ENCODE measurements at regions not wholly inside any gene's neighbourhood (a gene's known extent, or its start where the extent isn't known, plus 50 kb on each side); places are given as distances from the start of the nearest gene placed in this dataset.
A peak's percentile ranks its signal among the peaks of the same experiment; 100 is the strongest.

GRCh38 chr13:110097013-110097412, 209.9 kb downstream of the COL4A1 start:
- Mint-ChIP-seq H3K27me3 (peaks cover 0 to 4% of the 10 kb centered on the region in 2 donors), H3K4me3 (no peak overlapping the region), H3K36me3 (peaks cover 6% of the 10 kb centered on the region), H3K9me3 (peaks cover 4% of the 10 kb centered on the region), H3K27ac (no peak overlapping the region), H3K4me1 (ENCODE audit: low read depth in 2 of 2) (no peaks in the 10 kb centered on the region)
- ATAC-seq = no peak
- no peak for DNase-seq (ENCODE audit: low spot score)

- no peaks in the 10 kb centered on the region for H3K27me3 Mint-ChIP-seq
- no peak for DNase-seq (ENCODE audit: low spot score)
- H3K36me3 Mint-ChIP-seq = no peaks in the 10 kb centered on the region
- H3K4me1 Mint-ChIP-seq (ENCODE audit: low read depth in 2 of 2) = no peaks in the 10 kb centered on the region
- H3K4me3 Mint-ChIP-seq = no peak overlapping the region
- ATAC-seq = no peak
- no peak overlapping the region for H3K27ac Mint-ChIP-seq
- no peaks in the 10 kb centered on the region for H3K9me3 Mint-ChIP-seq
Measured at GRCh38 chr13:110092831-110093247, 214.1 kb downstream of the COL4A1 start.

GRCh38 chr13:110089815-110090214, 217.1 kb downstream of the COL4A1 start:
- DNase-seq (ENCODE audit: low spot score) (no peak), ATAC-seq (no peak)
- Mint-ChIP-seq H3K4me3 (no peak overlapping the region), H3K36me3 (no peaks in the 10 kb centered on the region), H3K4me1 (ENCODE audit: low read depth in 2 of 2) (no peaks in the 10 kb centered on the region), H3K27me3 (no peaks in the 10 kb centered on the region), H3K27ac (no peak overlapping the region), H3K9me3 (peaks cover 4% of the 10 kb centered on the region)

- DNase-seq (ENCODE audit: low spot score) (no peak), ATAC-seq (no peak)
- Mint-ChIP-seq H3K36me3 (no peaks in the 10 kb centered on the region), H3K27me3 (no peaks in the 10 kb centered on the region), H3K9me3 (peaks cover 8% of the 10 kb centered on the region), H3K27ac (no peak overlapping the region), H3K4me1 (ENCODE audit: low read depth in 2 of 2) (no peaks in the 10 kb centered on the region), H3K4me3 (no peak overlapping the region)
Measured at GRCh38 chr13:110089100-110089499, 217.9 kb downstream of the COL4A1 start.

GRCh38 chr13:110073982-110074381, 233.0 kb downstream of the COL4A1 start:
- H3K9me3 Mint-ChIP-seq = peaks cover 3% of the 10 kb centered on the region
- no peak overlapping the region for H3K27ac Mint-ChIP-seq
- no peaks in the 10 kb centered on the region for H3K36me3 Mint-ChIP-seq
- DNase-seq (ENCODE audit: low spot score) = no peak
- peaks cover 10 to 12% of the 10 kb centered on the region in 2 donors for H3K27me3 Mint-ChIP-seq
- ATAC-seq = no peak
- H3K4me1 Mint-ChIP-seq (ENCODE audit: low read depth in 2 of 2) = no peaks in the 10 kb centered on the region
- no peak overlapping the region for H3K4me3 Mint-ChIP-seq

GRCh38 chr13:110070511-110071120, 236.3 kb downstream of the COL4A1 start:
- no peak for ATAC-seq
- H3K9me3 Mint-ChIP-seq = no peaks in the 10 kb centered on the region
- H3K27me3 Mint-ChIP-seq = peaks cover 0 to 4% of the 10 kb centered on the region in 2 donors
- no peak for DNase-seq (ENCODE audit: low spot score)
- H3K4me3 Mint-ChIP-seq = no peak overlapping the region
- H3K4me1 Mint-ChIP-seq (ENCODE audit: low read depth in 2 of 2) = no peaks in the 10 kb centered on the region
- no peak overlapping the region for H3K27ac Mint-ChIP-seq
- H3K36me3 Mint-ChIP-seq = no peaks in the 10 kb centered on the region

GRCh38 chr13:110070046-110070445, 236.9 kb downstream of the COL4A1 start:
- Mint-ChIP-seq H3K27me3 (peaks cover 0 to 4% of the 10 kb centered on the region in 2 donors), H3K4me1 (ENCODE audit: low read depth in 2 of 2) (no peaks in the 10 kb centered on the region), H3K27ac (no peak overlapping the region), H3K4me3 (no peak overlapping the region), H3K9me3 (no peaks in the 10 kb centered on the region), H3K36me3 (no peaks in the 10 kb centered on the region)
- ATAC-seq (no peak), DNase-seq (ENCODE audit: low spot score) (no peak)

- Mint-ChIP-seq H3K9me3 (no peaks in the 10 kb centered on the region), H3K27ac (no peak overlapping the region), H3K4me1 (ENCODE audit: low read depth in 2 of 2) (no peaks in the 10 kb centered on the region), H3K27me3 (peaks cover 0 to 4% of the 10 kb centered on the region in 2 donors), H3K4me3 (no peak overlapping the region), H3K36me3 (no peaks in the 10 kb centered on the region)
- ATAC-seq = no peak
- DNase-seq (ENCODE audit: low spot score) = no peak
Measured at GRCh38 chr13:110068176-110068473, 238.8 kb downstream of the COL4A1 start.

- no peaks in the 10 kb centered on the region for H3K9me3 Mint-ChIP-seq
- ATAC-seq (no peak), DNase-seq (ENCODE audit: low spot score) (no peak)
- H3K36me3 Mint-ChIP-seq = no peaks in the 10 kb centered on the region
- no peak overlapping the region for H3K4me3 Mint-ChIP-seq
- H3K27ac Mint-ChIP-seq = no peak overlapping the region
- H3K4me1 Mint-ChIP-seq (ENCODE audit: low read depth in 2 of 2) = no peaks in the 10 kb centered on the region
- H3K27me3 Mint-ChIP-seq = peaks cover 0 to 4% of the 10 kb centered on the region in 2 donors
Measured at GRCh38 chr13:110067355-110068175, 239.4 kb downstream of the COL4A1 start.

- no peak for ATAC-seq
- peaks cover 0 to 4% of the 10 kb centered on the region in 2 donors for H3K27me3 Mint-ChIP-seq
Measured at GRCh38 chr13:110065780-110066179, 241.2 kb downstream of the COL4A1 start.

GRCh38 chr13:110063490-110064421, 243.2 kb downstream of the COL4A1 start:
- Mint-ChIP-seq H3K36me3 (no peaks in the 10 kb centered on the region), H3K4me1 (ENCODE audit: low read depth in 2 of 2) (no peaks in the 10 kb centered on the region), H3K4me3 (no peak overlapping the region), H3K27me3 (peaks cover 0 to 2% of the 10 kb centered on the region in 2 donors), H3K27ac (no peak overlapping the region), H3K9me3 (no peaks in the 10 kb centered on the region)
- no peak for ATAC-seq
- no peak for DNase-seq (ENCODE audit: low spot score)

More at GRCh38 chr13:110065780-110066179, 241.2 kb downstream of the COL4A1 start:
- Mint-ChIP-seq H3K27ac (no peak overlapping the region), H3K4me3 (no peak overlapping the region), H3K4me1 (ENCODE audit: low read depth in 2 of 2) (no peaks in the 10 kb centered on the region), H3K9me3 (no peaks in the 10 kb centered on the region), H3K36me3 (no peaks in the 10 kb centered on the region)
- no peak for DNase-seq (ENCODE audit: low spot score)

GRCh38 chr13:110062777-110063442, 244.0 kb downstream of the COL4A1 start:
- Mint-ChIP-seq H3K4me3 (no peak overlapping the region), H3K36me3 (no peaks in the 10 kb centered on the region), H3K9me3 (no peaks in the 10 kb centered on the region), H3K4me1 (ENCODE audit: low read depth in 2 of 2) (no peaks in the 10 kb centered on the region), H3K27ac (no peak overlapping the region), H3K27me3 (no peaks in the 10 kb centered on the region)
- ATAC-seq (peak in 1 of 2 donors; percentile 45), DNase-seq (ENCODE audit: low spot score) (no peak)

GRCh38 chr13:110062077-110062776, 244.7 kb downstream of the COL4A1 start:
- Mint-ChIP-seq H3K4me3 (no peak overlapping the region), H3K9me3 (no peaks in the 10 kb centered on the region)

More at GRCh38 chr13:110062077-110062776, 244.7 kb downstream of the COL4A1 start:
- DNase-seq (ENCODE audit: low spot score) (no peak), ATAC-seq (no peak)
- no peaks in the 10 kb centered on the region for H3K27me3 Mint-ChIP-seq
- H3K36me3 Mint-ChIP-seq = no peaks in the 10 kb centered on the region
- H3K4me1 Mint-ChIP-seq (ENCODE audit: low read depth in 2 of 2) = no peaks in the 10 kb centered on the region
- H3K27ac Mint-ChIP-seq = no peak overlapping the region
